ENCODE measurements at regions not wholly inside any gene's neighbourhood (a gene's known extent, or its start where the extent isn't known, plus 50 kb on each side); places are given as distances from the start of the nearest gene placed in this dataset.

DNA sequence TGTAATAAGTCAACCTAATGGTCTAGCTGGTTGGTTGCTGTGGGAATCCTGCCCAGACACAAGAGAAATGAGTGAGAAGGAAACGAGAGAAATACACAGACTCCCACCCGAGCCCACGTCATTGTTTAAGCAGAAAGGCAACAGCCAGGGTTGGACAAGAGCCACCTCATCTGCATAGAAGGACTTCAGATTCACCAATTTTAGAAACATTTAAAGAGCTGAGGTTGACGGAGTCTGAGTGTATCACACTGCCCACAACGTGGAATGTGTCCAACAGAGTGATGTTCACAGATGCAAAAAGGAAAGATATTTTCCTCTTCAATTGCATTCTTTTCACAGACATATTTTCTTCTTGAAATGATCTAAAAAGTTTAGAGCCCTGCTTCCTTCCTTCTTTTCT is 349.5 kb downstream of the AGTPBP1 start:
- no peak overlapping the region for H3K4me3 ChIP-seq (ENCODE audit: low read length)
- H3K4me1 ChIP-seq (ENCODE audit: insufficient read depth, low read length) = no peaks in the 10 kb centered on the region
- H4K20me1 ChIP-seq (ENCODE audit: low read length) = no peaks in the 10 kb centered on the region
- intact Hi-C loops (cut with micrococcal nuclease) = no loop called here
- H3K4me2 ChIP-seq (ENCODE audit: low read length) = no peak overlapping the region
- no peaks in the 10 kb centered on the region for H3F3A ChIP-seq (ENCODE audit: low read length, unreplicated experiment)
- no peak overlapping the region for H2AFZ ChIP-seq (ENCODE audit: low read length)
- no peak overlapping the region for H3K9ac ChIP-seq (ENCODE audit: low read length)
- TF ChIP-seq, protein P1, sequence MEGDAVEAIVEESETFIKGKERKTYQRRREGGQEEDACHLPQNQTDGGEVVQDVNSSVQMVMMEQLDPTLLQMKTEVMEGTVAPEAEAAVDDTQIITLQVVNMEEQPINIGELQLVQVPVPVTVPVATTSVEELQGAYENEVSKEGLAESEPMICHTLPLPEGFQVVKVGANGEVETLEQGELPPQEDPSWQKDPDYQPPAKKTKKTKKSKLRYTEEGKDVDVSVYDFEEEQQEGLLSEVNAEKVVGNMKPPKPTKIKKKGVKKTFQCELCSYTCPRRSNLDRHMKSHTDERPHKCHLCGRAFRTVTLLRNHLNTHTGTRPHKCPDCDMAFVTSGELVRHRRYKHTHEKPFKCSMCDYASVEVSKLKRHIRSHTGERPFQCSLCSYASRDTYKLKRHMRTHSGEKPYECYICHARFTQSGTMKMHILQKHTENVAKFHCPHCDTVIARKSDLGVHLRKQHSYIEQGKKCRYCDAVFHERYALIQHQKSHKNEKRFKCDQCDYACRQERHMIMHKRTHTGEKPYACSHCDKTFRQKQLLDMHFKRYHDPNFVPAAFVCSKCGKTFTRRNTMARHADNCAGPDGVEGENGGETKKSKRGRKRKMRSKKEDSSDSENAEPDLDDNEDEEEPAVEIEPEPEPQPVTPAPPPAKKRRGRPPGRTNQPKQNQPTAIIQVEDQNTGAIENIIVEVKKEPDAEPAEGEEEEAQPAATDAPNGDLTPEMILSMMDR (conservative IDR thresholded peaks at IDR 0.05; ENCODE audit: low read depth, low read length) = no peak
- TF ChIP-seq EZH2 (IDR thresholded peaks at IDR 0.05; ENCODE audit: low read length, unreplicated experiment) (no peak), EZH2phosphoT487 (IDR thresholded peaks at IDR 0.05; ENCODE audit: borderline replicate concordance, low read length) (no peak)
- H3K9me2 ChIP-seq (replicated peaks; ENCODE audit: low read length) = no peaks in the 10 kb centered on the region
- no peak for DNase-seq
- no peak for ATAC-seq
- no TSS peak for BruUV-seq (replicated peaks)
- H3K27ac ChIP-seq (ENCODE audit: low read length) = no peak overlapping the region
- ChIA-PET CTCF (no interaction called here), POLR2A (ENCODE audit: unreplicated experiment) (no interaction called here)
- H3K27me3 ChIP-seq (ENCODE audit: low read length) = no peaks in the 10 kb centered on the region
- H3K36me3 ChIP-seq (ENCODE audit: low read depth, low read length) = no peaks in the 10 kb centered on the region
- H3K79me2 ChIP-seq (ENCODE audit: low read length) = no peaks in the 10 kb centered on the region
- H3K9me3 ChIP-seq (ENCODE audit: low read length) = no peaks in the 10 kb centered on the region

DNA sequence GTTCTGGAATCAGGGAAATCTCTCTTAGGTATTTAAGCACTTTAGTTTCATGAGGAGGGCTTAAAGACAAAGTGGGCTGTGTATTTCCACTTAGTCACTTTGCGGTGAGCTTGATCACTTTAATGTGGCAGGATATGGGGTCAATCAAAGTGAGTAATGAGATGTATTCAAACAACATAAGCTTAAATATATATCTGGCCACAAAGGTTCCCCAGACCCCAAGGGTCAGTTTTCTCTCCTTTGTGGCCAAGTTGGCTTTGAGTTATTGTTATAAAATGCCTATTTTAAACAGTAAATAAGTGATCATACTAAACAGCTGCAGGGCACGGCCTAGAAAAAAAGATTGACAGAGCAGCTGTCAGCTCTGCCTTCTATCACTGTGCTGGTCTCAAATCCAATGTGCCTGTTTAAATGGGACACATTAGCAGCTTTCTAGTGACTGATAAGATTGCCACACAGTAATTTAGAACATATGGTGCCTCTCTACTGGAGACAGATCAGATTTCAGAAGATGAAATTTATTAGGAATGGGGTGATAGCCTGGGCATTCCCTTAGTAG is 363.9 kb downstream of the AGTPBP1 start:
- intact Hi-C loops (cut with micrococcal nuclease) = no loop called here
- BruUV-seq (replicated peaks) = no TSS peak
- no peak overlapping the region for H3K4me2 ChIP-seq (ENCODE audit: low read length)
- no peaks in the 10 kb centered on the region for H3K9me2 ChIP-seq (replicated peaks; ENCODE audit: low read length)
- ChIA-PET POLR2A (ENCODE audit: unreplicated experiment) (no interaction called here), CTCF (no interaction called here)
- DNase-seq = peak; percentile 69
- no peaks in the 10 kb centered on the region for H3K9me3 ChIP-seq (ENCODE audit: low read length)
- no peaks in the 10 kb centered on the region for H3K4me1 ChIP-seq (ENCODE audit: insufficient read depth, low read length)
- H3K36me3 ChIP-seq (ENCODE audit: low read depth, low read length) = no peaks in the 10 kb centered on the region
- no peak overlapping the region for H3K4me3 ChIP-seq (ENCODE audit: low read length)
- peaks cover 13% of the 10 kb centered on the region for H3K27me3 ChIP-seq (ENCODE audit: low read length)
- no peak for ATAC-seq
- no peak overlapping the region for H2AFZ ChIP-seq (ENCODE audit: low read length)
- no peaks in the 10 kb centered on the region for H4K20me1 ChIP-seq (ENCODE audit: low read length)
- H3F3A ChIP-seq (ENCODE audit: low read length, unreplicated experiment) = no peaks in the 10 kb centered on the region
- no peaks in the 10 kb centered on the region for H3K79me2 ChIP-seq (ENCODE audit: low read length)
- no peak for TF ChIP-seq EZH2 (IDR thresholded peaks at IDR 0.05; ENCODE audit: low read length, unreplicated experiment)
- TF ChIP-seq, protein P1 (conservative IDR thresholded peaks at IDR 0.05; ENCODE audit: low read depth, low read length) = no peak
- no peak for TF ChIP-seq EZH2phosphoT487 (IDR thresholded peaks at IDR 0.05; ENCODE audit: borderline replicate concordance, low read length)
- no peak overlapping the region for H3K27ac ChIP-seq (ENCODE audit: low read length)
- H3K9ac ChIP-seq (ENCODE audit: low read length) = no peak overlapping the region

DNA sequence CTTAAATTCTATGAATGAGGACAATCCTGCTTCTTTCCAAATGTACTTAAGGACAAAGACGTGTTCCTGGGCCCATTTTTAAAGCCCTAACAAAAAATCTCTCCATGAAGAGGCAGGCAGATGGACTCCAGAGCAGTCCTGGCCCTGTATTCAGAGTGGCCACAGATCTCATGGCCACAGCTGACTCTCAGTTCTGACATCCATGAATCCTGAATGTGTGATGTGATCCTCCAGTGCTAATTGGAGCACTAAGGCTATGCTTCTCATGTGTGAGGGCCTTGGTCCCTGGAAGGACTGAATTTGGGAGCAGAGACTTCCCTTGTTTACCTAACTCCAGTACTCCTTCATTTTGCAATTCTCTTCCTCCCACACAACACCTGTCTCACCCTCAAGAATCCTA is 373.0 kb downstream of the AGTPBP1 start:
- Histone ChIP-seq H3F3A (ENCODE audit: low read length, unreplicated experiment) (no peaks in the 10 kb centered on the region), H2AFZ (ENCODE audit: low read length) (no peak overlapping the region), H3K4me2 (ENCODE audit: low read length) (no peak overlapping the region), H3K4me1 (ENCODE audit: insufficient read depth, low read length) (no peaks in the 10 kb centered on the region), H3K27ac (ENCODE audit: low read length) (no peak overlapping the region), H3K27me3 (ENCODE audit: low read length) (no peaks in the 10 kb centered on the region), H3K36me3 (ENCODE audit: low read depth, low read length) (no peaks in the 10 kb centered on the region), H3K4me3 (ENCODE audit: low read length) (no peak overlapping the region), H3K9me2 (replicated peaks; ENCODE audit: low read length) (no peaks in the 10 kb centered on the region), H3K9ac (ENCODE audit: low read length) (no peak overlapping the region), H4K20me1 (ENCODE audit: low read length) (no peaks in the 10 kb centered on the region), H3K9me3 (ENCODE audit: low read length) (no peaks in the 10 kb centered on the region), H3K79me2 (ENCODE audit: low read length) (no peaks in the 10 kb centered on the region)
- BruUV-seq (replicated peaks) = no TSS peak
- ChIA-PET POLR2A (ENCODE audit: unreplicated experiment) (no interaction called here), CTCF (no interaction called here)
- intact Hi-C loops (cut with micrococcal nuclease) = no loop called here
- ATAC-seq (no peak), DNase-seq (no peak)
- TF ChIP-seq EZH2 (IDR thresholded peaks at IDR 0.05; ENCODE audit: low read length, unreplicated experiment) = no peak
- no peak for TF ChIP-seq EZH2phosphoT487 (IDR thresholded peaks at IDR 0.05; ENCODE audit: borderline replicate concordance, low read length)
- TF ChIP-seq, protein P1 (conservative IDR thresholded peaks at IDR 0.05; ENCODE audit: low read depth, low read length) = no peak

All from PC-3 (cell line).